22Rv1 (cell line): ENCODE measurements at regions not wholly inside any gene's neighbourhood (a gene's known extent, or its start where the extent isn't known, plus 50 kb on each side); places are given as distances from the start of the nearest gene placed in this dataset.
"Not testable (repeated sequence)": the region's sequence is repeated elsewhere in the genome, so short reads cannot be mapped to it uniquely, and the experiment has no call there.

Experiments
- H3K27ac ChIP-seq: fragments of 450-650 bp; 2 replicates; pipeline ENCODE4 v1.5.1; 2017
- CTCF ChIP-seq: fragments of 450-650 bp; IDR thresholded peaks from 2 replicates; pipeline ENCODE4 v1.5.1; 2017; ENCODE audit warnings: mild to moderate bottlenecking
- ZFX ChIP-seq: fragments of 450-650 bp; IDR thresholded peaks from 2 replicates; pipeline ENCODE4 v1.6.1; 2017; ENCODE audit warnings: antibody characterized with exemption, borderline replicate concordance

GRCh38 chr9:89679581-89679980 is 74.8 kb downstream of the GADD45G start:
- TF ChIP-seq ZFX: no peak
- no peak for TF ChIP-seq CTCF
- H3K27ac ChIP-seq: no peak overlapping the region

GRCh38 chr9:89680547-89681467 is 76.0 kb downstream of the GADD45G start:
- no peak overlapping the region for H3K27ac ChIP-seq
- no peak for TF ChIP-seq CTCF
- TF ChIP-seq ZFX: no peak

GRCh38 chr9:89681468-89681859 is 76.7 kb downstream of the GADD45G start:
- H3K27ac ChIP-seq: not testable (repeated sequence)

- no peak for TF ChIP-seq ZFX
- no peak overlapping the region for H3K27ac ChIP-seq
Observed at GRCh38 chr9:89683626-89684025, 78.8 kb downstream of the GADD45G start.

GRCh38 chr9:89684218-89684617 is 79.4 kb downstream of the GADD45G start:
- no peak for TF ChIP-seq ZFX
- TF ChIP-seq CTCF: no peak
- no peak overlapping the region for H3K27ac ChIP-seq

- no peak overlapping the region for H3K27ac ChIP-seq
- TF ChIP-seq CTCF (no peak), ZFX (no peak)
Observed at GRCh38 chr9:89684912-89685636, 80.3 kb downstream of the GADD45G start.

- no peak for TF ChIP-seq CTCF
- no peak overlapping the region for H3K27ac ChIP-seq
Observed at GRCh38 chr9:89685698-89686097, 80.9 kb downstream of the GADD45G start.

- no peak overlapping the region for H3K27ac ChIP-seq
- no peak for TF ChIP-seq ZFX
- TF ChIP-seq CTCF: no peak
Observed at GRCh38 chr9:89686126-89686525, 81.3 kb downstream of the GADD45G start.
